ENCODE measurements at regions not wholly inside any gene's neighbourhood (a gene's known extent, or its start where the extent isn't known, plus 50 kb on each side); places are given as distances from the start of the nearest gene placed in this dataset.
"Not testable (repeated sequence)": the region's sequence is repeated elsewhere in the genome, so short reads cannot be mapped to it uniquely, and the experiment has no call there.

DNA sequence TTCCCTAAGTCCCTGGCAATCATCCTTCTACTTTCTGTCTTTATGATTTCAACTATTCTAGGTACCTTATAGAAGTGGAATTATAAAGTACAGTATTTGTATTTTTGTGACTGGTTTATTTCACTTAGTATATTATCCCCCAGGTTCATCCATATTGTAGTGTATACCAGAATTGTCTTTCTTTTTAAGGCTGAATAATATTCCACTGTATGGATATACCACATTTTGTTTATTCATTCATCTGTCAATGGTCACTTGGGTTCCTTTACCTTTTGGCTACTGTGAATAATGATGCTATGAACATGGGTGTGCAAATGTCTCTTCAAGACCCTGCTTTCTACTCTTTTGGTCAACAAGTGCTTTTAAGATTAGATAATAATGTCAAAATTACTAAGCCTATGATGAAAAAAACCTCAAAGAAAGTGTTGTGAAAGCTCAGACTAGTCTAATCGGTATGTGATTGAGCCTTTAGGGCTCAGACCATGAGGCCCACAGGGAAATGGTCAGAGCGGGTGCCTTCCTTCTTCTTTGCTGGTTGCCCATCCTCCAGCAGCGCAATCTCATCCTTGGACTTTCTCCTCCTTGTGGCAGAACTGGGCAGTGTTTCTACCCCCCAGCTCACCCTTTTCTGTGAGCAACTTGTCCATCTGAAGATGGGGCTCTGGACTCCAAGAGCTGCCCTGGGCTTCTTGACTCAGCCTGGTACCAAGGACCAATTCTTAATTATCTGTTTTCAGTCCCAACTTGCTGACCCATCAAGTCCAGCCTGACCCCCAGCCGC lies 105.4 kb downstream of the TTC8 start:
- no peak for DNase-seq

DNA sequence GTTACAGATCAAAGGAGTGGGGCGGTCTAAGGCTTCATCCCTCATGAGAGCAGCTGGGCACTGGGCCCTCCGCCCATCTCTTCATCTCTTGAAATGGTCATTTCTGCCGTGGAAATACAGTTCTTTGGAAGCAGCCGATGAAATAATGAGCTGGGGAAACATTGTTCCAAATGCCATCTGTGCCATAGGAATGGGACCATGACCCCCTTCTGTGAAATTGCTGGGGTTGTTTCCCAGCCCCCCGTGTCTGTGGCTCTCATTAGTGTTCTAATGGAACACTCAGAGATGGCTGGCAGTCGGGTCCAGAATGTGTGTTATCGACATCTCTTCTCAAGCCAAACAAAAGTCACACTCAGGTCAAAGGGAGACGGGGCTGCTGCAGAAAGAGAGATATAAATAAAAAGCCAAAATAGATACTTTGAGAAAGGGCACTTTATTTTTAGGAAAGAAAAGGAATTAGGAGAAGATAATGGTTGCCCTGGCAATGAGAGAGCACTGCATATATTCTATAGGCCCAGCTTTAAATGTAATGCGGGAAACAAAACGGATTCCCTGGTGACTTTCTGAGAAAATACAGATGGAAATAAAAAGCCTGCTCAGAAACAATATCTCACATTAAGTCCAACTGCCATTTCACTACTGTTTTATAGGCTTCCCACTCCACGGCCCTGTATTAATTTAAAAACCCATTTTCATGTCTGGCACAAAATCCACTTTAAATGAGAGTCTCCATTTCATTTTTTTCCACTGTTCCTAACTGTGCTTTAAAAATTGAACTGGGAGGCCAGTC lies 107.1 kb downstream of the TTC8 start:
- no peak for DNase-seq

DNA sequence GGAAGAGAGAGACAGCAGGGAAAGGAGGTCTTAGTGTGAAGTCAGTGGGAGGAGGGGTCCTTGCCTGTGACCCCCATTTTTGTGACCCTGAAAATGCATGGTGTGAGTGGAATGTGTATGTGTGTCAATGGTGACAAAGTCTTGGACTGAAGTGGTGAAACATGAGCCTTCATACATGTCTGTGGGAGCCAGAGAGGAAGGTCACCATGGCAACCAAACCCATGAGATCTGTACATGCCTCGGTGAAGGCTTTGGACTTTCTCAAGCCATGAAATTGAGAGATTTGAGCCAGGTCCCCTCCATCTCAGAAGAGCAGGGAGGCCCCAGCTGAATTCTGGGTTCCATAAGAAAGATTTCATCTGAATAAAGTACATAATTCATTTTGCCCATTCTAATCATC lies 108.7 kb downstream of the TTC8 start:
- DNase-seq = no peak

DNA sequence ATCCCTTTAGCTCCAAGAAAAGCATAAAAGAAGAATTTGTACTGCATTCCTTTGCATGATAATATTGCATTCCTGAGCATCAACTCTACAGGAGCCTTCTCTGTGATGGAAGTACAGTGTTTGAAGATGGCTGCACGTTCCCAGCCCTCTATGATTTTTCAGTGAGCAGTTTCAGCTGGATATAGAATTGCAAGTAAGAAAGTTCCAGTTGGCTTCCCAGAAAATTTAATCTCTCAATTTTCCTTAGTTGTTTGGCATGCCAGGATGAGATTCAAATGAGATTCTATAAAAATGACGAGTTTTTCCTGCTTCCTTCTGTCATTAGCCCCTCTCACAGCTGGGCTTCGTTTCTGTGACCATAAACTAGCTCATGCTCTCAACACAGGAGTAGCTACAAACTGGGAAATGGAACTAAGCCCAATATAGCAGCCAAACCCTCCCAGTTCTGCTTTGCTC lies 109.9 kb downstream of the TTC8 start:
- no peak for DNase-seq

DNA sequence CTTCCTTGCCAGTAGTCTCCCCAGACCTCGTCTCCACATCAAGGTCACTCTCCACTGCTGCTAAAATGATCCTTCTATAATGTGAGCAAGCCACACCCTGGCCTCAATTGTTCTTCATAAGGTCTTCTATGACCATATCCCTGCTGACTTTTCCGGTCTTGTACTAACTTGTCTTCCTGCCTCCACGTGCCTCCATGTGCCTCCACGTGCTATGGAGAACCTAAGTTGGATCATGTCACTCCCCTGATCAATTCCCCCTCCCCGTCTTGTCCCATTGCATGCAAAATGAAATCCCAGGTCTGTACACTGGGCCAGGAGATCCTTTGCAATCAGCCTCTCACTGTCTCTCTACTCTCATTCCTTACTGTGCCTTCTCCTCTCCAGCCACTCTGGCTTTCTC lies 110.6 kb downstream of the TTC8 start:
- no peak for DNase-seq

DNA sequence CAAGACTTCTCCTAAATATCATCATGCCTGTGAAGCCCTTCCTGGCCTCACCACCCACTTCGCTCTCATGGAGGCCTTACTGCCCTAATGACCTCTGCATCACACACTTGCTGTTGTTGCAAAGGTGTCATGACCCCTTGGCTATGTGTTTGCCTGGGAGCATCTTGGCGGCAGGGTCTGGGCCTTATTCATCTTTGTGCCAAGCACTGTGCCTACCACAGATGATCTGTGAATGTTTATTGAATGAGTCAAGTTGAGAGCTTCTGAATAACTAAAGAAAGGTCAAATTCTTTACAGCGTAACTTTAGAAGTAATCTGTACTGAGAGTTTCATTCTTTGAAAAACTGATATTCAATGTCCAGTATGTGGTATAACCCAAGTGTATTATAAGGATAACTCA lies 113.3 kb downstream of the TTC8 start:
- no peak for DNase-seq

DNA sequence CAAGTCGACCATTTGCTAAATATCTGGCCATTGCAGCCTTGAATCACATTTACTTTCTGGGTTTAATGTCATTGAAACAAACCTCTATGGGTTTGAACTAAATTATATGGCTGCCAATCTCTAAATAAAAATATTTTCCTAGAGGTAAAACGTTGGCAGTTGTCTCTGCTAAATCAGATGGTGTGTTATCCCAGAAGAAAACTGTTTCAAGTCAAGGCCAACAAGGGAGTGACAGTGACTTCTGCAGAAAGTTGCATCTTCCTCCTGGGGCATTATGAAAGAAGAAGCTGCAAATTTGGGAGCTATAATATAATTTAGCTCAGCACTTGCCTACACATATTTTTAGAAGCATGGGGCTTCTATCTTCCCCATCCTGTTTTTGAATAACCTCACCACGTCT lies 116.2 kb downstream of the TTC8 start:
- DNase-seq = no peak

DNA sequence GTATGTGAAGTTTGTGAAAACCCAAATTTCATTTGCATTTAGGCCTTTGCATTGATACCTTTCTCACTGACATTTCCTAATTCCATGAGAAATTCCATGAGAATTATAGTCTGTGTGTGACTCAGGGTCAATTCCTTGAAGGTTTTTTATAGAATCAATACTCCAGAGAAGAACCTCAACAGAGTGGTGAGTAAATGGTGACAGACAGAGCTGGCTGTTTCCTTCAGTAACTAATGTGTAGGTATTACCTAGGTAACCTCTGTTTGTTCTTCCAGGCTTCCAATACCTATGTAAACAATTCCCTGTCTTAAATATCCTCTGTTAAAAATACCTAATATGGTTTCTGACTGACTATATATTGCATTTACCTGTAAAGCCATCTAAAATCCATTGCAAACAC lies 117.0 kb downstream of the TTC8 start:
- DNase-seq = no peak

DNA sequence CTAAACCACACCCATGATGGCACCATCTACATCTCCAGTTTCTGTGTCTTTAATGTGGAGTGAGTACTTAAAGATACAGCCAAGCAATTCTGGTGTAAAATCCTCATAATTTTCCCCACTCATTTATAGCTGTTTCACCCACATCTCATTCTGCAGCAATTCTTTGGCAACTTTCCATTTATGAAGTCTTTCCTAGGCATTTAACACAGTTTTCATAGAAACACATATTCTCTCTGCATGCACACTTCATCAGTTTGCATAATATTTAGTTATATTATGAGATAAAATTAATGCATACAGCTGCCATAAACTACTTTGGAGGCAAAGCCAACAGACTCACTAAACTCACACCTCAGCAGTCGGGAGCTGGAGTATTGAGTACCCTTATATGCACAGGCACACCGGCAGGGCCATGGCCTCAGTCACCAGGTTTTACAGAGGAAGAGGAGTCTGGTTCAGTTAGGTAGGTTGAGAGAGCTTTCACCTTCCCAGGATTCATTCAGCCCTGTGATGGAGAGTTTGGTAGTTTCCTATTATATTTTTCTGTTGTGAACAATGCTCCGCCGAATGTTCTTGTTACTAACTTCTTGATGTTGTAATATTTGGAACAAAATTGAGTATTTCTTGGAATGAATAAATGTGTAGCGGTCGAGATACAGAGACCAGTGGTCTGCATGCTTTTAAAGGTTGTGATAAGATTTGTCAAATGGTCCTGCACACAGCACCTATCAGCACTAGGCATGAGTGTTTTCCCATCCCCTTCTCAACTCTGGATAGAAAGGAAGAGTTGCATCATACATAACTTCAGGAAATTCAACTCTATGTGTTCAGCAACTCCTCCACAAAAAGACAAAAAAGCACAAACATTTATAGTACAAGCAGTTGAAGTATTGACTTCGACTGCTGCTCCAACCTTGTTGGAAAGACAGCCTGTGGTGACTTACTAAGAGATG lies 123.5 kb downstream of the TTC8 start:
- no peak for DNase-seq

DNA sequence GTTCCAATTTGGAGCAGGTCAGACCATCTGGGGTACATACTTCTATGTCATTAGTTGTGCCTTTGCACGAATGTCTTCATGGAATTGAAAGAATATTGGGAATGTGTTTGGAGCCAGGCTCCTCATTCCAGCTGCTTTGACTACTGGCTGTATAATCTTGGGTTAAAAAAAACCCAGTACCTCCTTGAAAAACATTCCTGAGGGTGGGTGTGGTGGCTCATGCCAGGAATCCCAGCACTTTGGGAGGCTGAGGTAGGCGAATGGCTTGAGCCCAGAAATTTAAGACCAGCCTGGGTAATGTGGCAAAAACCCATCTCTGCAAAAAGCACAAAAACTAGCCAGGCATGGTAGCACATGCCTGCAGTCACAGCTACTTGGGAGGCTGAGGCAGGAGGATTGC lies 125.6 kb downstream of the TTC8 start:
- DNase-seq = no peak

DNA sequence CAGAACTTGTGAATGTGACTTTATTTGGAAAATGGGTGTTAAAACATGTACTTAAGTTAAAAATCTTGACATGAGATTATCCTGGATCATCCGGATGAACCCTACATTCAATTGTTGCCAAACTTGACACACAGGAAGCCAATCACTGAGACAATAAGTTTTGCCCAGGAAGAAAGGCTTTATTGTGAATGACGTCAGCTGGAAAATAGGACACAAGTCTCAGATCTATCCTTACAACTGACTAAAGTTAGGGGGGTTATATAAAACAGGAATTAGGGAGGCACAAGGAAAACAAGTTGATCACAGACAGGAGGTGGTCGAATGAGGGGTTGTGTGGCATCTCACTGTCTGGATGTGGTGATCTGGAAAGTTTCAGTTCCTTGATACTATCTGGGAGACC lies 126.9 kb downstream of the TTC8 start:
- no peak for DNase-seq

DNA sequence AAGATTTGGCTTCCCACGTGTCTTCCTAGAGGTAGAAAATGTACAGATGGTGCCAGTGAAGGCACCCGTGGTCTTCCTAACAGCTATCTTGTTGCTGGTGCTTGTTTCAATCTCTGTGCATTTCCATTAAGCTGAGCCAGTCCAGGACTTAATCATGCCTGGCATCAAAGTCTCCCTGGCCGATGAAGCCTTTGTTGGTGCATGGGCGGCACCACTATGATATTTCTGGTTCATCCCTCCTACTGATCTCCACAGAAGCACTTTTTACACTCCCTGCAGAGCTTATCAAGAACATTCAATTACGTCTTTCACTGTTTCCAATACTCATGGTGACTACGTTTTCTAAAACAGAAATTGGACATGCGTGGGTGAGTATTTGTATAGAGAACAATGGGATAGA lies 128.4 kb downstream of the TTC8 start:
- no peak for DNase-seq

DNA sequence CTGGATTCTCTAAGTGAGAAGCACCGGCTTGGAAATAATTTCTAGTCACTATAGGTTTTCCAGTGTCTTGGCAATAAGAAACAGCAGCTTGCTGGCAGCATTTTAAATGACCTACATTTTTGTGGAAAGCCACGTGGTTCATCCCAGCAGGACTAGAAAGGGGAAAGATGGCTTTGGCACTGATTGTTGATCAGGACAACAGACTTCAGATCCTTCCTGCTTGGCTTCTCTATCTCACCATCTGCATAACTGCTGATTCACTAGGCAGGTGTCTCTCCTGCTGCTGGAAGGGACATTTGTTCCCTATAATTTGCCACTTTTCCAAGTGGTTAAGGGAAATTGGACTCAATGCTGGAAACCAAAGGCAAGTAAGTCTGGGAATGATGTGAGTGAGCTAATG lies 131.0 kb downstream of the TTC8 start:
- DNase-seq = no peak

DNA sequence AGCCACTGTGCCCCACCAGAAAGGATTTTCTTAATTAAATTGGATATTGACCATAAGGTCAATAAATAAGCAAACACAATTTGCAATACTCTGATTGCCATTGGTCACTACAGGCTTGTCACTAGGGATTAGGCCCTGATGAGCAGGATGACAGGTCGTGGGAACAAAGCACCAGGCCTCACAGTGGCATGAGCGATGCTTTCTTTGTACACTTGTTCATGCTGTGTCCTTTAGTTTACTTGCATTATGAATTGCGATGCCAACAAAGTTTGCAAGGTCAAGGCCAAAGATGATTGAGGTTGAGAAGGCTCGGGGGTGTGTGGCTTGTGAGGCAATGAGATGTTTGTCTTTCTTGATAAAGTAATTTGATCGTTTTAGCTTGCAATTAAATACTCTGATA lies 136.0 kb downstream of the TTC8 start:
- DNase-seq = no peak

DNA sequence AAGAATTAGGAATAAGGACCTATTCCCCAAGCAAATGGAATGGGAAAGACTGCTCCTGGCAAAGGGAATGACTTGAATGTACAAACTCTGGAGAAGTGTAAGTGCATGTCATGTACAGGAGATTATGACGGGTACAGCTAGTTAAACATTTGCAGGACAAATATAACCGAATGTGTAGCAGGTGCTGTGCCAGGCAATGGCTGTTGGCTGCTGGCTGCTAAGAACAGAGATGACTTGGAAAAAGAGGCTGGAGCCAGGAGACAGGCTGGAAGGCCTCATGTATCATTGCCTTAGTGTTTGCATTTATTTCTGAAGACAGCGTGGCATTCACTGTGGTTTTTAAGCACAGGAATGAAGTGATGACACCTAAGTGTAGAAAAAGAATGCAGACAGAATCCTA lies 136.8 kb downstream of the TTC8 start:
- DNase-seq = no peak

DNA sequence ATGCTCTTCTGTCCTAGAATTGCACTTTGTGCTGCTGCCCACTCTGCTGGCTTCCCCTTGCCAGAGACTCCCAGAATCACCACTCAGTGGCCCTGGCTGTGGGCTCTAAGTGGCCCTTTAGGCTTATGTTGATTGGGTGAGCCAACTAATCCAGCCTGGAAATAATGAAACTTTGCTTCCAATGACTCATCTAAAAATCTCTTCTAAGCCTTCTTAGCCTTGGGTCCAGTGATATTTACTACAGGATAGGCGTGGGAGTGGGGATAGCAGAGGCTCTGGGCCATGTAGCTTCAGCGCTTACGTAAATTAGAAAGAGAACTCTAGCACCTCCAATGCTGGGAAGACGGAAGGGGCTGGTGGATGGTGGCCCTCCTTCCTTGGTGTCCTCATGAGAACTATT lies 137.9 kb downstream of the TTC8 start:
- no peak for DNase-seq

DNA sequence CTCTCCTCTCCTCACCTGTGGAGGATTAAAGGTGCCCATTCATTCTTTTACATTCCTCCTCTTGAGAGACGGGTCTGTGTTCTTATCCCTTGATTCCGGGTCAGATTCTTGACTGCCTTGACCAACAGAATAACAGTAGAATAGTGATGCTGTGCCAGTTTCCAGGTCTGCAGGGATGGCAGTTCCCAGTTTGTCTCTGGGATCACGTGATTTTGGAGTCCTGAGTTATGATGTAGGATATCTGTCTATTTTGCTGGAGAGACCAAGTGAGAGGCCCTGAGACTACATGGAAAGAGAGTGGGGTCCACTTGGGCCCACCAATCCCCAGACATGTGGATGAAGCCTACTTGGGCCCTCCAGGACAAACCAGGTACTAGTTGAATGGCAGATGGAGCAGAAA lies 142.8 kb downstream of the TTC8 start:
- DNase-seq = no peak

DNA sequence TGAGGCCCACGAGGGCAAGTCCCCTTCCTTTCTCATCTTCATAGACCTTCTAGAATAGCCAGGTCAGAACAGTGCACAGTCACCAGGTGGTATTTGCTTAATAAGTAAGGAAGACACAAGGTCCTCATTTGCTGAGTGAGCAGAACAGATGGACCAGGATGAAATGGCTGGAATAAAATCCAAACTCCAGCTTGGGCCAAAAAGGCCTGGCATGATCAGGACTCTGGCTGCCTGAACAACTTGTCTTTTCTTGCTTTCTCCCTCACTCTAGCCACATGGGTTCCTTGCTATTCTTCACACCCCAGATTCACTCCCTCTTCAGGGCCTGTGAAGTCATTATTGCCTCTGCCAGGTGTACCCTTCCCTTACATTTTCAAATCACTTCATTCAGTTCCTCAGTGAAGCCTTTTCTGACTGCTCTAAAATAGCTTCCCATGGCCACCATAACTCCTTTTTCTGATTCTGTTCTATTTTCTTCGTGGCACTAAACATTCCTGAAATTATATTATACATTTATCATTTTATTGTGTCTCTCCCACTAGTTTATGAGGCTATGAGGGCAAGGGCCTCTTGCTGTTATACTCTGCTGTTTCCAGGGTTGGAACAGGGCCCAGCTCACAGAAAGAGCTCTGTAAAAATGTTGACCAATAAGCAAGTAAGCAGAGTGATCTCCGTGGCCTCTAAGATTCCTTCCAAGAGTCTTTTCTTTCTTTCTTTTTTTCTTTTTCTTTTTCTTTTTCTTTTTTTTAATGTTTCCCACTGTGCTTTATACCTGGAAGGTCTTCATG lies 150.8 kb downstream of the TTC8 start:
- no peak for DNase-seq

DNA sequence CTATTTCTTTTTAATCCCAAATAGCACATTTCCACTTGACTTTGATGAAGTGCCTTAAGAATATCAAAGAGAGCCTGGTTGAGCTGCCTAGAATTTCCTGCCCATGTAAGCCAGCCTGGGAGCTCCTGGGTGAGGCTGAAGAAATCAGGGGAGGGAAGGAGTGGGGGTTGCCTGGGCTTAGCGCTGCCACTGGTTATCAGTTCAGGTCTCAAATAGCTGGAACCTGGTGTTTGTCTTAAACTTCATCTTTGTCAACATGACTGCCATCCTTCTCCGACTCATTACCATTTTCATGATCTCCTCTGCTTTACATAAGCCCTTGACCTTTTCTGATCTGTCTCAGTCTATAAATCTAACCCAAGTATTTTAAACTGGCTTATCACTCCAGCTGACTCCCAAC lies 151.5 kb downstream of the TTC8 start:
- no peak for DNase-seq

DNA sequence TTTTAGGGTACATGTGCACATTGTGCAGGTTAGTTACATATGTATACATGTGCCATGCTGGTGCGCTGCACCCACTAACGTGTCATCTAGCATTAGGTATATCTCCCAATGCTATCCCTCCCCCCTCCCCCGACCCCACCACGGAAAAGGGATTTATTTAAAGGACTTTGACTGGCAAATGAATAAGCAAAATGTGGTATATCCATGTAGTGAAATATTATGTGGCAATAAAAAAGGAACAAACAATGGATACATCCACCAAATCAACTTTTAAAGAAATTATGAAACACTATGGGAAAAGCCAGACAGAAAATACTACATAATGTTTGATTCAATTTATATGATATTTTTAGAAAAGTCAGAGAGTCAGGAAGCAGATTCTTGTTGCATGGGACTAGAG lies 156.5 kb downstream of the TTC8 start:
- not testable (repeated sequence) for DNase-seq

DNA sequence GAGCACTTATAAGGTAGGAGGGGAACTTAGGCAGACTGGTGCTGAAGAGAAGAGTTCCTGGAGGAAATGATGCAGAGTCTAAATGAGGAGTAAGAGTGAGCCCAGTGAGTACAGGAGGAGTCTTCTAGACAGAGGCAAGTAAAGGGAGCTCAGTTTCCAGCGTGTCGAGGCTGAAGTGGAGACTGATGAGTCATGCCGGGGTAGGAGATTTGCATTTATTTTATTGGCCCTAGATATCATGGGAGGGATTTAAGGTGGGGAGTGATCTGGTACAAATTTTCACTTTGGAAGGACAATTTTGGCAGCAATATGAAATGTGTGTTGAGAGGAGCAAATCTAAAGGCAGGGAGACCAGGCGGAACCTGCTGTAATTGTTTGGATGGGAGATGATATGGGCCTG lies 157.5 kb downstream of the TTC8 start:
- no peak for DNase-seq

DNA sequence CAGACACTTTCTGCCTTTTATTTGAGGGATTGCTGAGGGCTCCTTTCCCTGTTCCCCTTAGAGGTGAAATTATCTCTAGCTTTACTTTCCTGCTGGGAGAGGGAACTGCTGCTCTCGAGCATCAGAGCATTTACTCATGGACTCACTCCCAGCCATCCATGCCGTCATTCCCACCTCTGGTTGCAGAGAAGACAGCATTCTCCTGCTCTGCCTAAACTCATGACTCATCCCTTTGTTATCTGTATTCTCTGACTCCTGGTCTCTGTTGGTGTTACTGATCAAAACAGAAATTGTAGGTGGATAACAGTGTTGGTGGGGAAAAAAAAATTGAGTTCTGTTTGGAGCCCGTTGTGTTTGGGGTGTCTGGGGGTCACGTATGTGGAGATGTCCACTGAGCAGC lies 159.3 kb downstream of the TTC8 start:
- DNase-seq = no peak

DNA sequence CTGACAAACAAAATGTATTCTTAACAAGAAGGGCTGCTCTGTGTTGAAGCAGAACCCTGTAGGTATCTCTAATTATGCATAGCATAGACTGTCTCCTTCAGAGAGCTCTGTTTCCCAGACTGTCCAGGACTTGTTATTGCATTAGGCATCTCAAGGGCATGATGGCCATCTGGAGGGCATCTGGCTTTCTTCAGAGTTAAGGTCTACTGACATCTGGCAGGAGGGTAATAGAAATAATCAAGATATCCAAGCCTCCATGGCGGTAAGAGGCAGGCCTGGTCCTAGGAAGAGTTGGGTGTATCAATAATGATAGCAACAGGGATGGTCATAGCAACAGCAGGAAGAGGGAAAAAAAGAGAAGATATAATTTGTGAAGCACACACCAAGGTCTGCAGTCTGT lies 161.2 kb downstream of the TTC8 start:
- no peak for DNase-seq

All from NCI-H2081 treated with DMSO at 0.1 percent for 48 hours (cell line).